ENCODE measurements at regions not wholly inside any gene's neighbourhood (a gene's known extent, or its start where the extent isn't known, plus 50 kb on each side); places are given as distances from the start of the nearest gene placed in this dataset.

GRCh38 chr3:153273217-153273616 lies 111.2 kb downstream of the RAP2B start:
- no peaks in the 10 kb centered on the region for H4K20me1 ChIP-seq (ENCODE audit: control insufficient read depth, insufficient read depth)
- H3K4me2 ChIP-seq (ENCODE audit: control insufficient read depth, insufficient read depth), result no peak overlapping the region
- intact Hi-C loops (cut with micrococcal nuclease; ENCODE audit: unreplicated experiment) (no loop called here), in situ Hi-C loops (cut with MboI) (no loop called here)
- POLR2A ChIA-PET, result no interaction called here
- no peak for DNase-seq (ENCODE audit: low read depth, low spot score)
- no peaks in the 10 kb centered on the region for H3K4me1 ChIP-seq (ENCODE audit: control insufficient read depth, insufficient read depth, low read length)
- H2AFZ ChIP-seq (ENCODE audit: control insufficient read depth, low read depth, low read length), result no peak overlapping the region
- H3K27ac ChIP-seq (ENCODE audit: control insufficient read depth, insufficient read depth), result no peak overlapping the region
- no peak overlapping the region for H3K9ac ChIP-seq (ENCODE audit: control insufficient read depth, insufficient read depth, low read length)
- H3K79me2 ChIP-seq (ENCODE audit: control insufficient read depth, insufficient read depth, low read length), result no peaks in the 10 kb centered on the region
- no peaks in the 10 kb centered on the region; a peak in 1 of 4 replicates for H3K27me3 ChIP-seq (replicated peaks in 1 of 2; ENCODE audit: control insufficient read depth in 2 of 2, insufficient read depth in 2 of 2, low read length in 1 of 2)
- CTCF ChIA-PET, result no interaction called here
- ATAC-seq, result no peak
- RAD21 ChIA-PET (ENCODE audit: unreplicated experiment), result no interaction called here
- BruUV-seq (replicated peaks), result no TSS peak
- SMC1A ChIA-PET (ENCODE audit: uncharacterized antibody, unreplicated experiment), result interaction anchor here (1.0 kb wide), 1 partner anchor 230 kb away, joined by 3 read pairs; no protein-coding TSS in a partner anchor
- no peak for FAIRE-seq
- no peak overlapping the region for H3K4me3 ChIP-seq
- H3K36me3 ChIP-seq (ENCODE audit: control insufficient read depth in 2 of 2, insufficient read depth in 2 of 2, low read length in 1 of 2), result no peaks in the 10 kb centered on the region
- WGBS (ENCODE audit: insufficient coverage, insufficient replicate concordance, low lambda C conversion rate, missing lambda C conversion rate), result 17% methylated on average over 4 of the region's 4 CpGs
- TF ChIP-seq NFIC (IDR thresholded peaks at IDR 0.05; ENCODE audit: low read depth, low read length), result no peak
- TF ChIP-seq, protein P1, sequence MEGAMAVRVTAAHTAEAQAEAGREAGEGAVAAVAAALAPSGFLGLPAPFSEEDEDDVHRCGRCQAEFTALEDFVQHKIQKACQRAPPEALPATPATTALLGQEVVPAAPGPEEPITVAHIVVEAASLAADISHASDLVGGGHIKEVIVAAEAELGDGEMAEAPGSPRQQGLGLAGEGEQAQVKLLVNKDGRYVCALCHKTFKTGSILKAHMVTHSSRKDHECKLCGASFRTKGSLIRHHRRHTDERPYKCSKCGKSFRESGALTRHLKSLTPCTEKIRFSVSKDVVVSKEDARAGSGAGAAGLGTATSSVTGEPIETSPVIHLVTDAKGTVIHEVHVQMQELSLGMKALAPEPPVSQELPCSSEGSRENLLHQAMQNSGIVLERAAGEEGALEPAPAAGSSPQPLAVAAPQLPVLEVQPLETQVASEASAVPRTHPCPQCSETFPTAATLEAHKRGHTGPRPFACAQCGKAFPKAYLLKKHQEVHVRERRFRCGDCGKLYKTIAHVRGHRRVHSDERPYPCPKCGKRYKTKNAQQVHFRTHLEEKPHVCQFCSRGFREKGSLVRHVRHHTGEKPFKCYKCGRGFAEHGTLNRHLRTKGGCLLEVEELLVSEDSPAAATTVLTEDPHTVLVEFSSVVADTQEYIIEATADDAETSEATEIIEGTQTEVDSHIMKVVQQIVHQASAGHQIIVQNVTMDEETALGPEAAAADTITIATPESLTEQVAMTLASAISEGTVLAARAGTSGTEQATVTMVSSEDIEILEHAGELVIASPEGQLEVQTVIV (IDR thresholded peaks at IDR 0.05; ENCODE audit: borderline replicate concordance, partially characterized antibody), result no peak
- no peak for TF ChIP-seq MXI1 (IDR thresholded peaks at IDR 0.05; ENCODE audit: low read depth, low read length)
- no peak for TF ChIP-seq NKRF (conservative IDR thresholded peaks at IDR 0.05)
- no peak for TF ChIP-seq POLR2AphosphoS5 (IDR thresholded peaks at IDR 0.05; ENCODE audit: low read length)
- no peak for TF ChIP-seq SRF (IDR thresholded peaks at IDR 0.05; ENCODE audit: low read depth in 2 of 2, low read length in 2 of 2)
- no peak for TF ChIP-seq SMC3 (IDR thresholded peaks at IDR 0.05; ENCODE audit: borderline replicate concordance, low read length)
- no peak for TF ChIP-seq USF2 (IDR thresholded peaks at IDR 0.05; ENCODE audit: borderline replicate concordance, low read depth, low read length)
- no peak for TF ChIP-seq NR2C1 (IDR thresholded peaks at IDR 0.05)
- TF ChIP-seq YBX1 (IDR thresholded peaks at IDR 0.05), result no peak
- TF ChIP-seq ZSCAN29 (IDR thresholded peaks at IDR 0.05), result no peak
- no peak for TF ChIP-seq EP300 (IDR thresholded peaks at IDR 0.05; ENCODE audit: borderline replicate concordance in 1 of 2, control insufficient read depth in 1 of 2, low read depth in 2 of 2, low read length in 2 of 2)
- TF ChIP-seq MEF2B (IDR thresholded peaks at IDR 0.05; ENCODE audit: partially characterized antibody, poor library complexity, severe bottlenecking), result no peak
- no peak for TF ChIP-seq STAT1 (conservative IDR thresholded peaks at IDR 0.05)
- no peak for TF ChIP-seq PBX3 (IDR thresholded peaks at IDR 0.05; ENCODE audit: insufficient replicate concordance, low read depth, low read length)
- no peak for TF ChIP-seq MTA2 (IDR thresholded peaks at IDR 0.05; ENCODE audit: low read depth)
- no peak for TF ChIP-seq NFXL1 (IDR thresholded peaks at IDR 0.05; ENCODE audit: borderline replicate concordance)
- TF ChIP-seq HDGF (IDR thresholded peaks at IDR 0.05), result no peak
- TF ChIP-seq CBX3 (IDR thresholded peaks at IDR 0.05; ENCODE audit: borderline replicate concordance, low read depth), result no peak
- H3K9me3 ChIP-seq (replicated peaks; ENCODE audit: control insufficient read depth, insufficient read depth, low read length), result no peaks in the 10 kb centered on the region

Data from GM12878 (cell line).